ENCODE measurements at regions not wholly inside any gene's neighbourhood (a gene's known extent, or its start where the extent isn't known, plus 50 kb on each side); places are given as distances from the start of the nearest gene placed in this dataset.
A peak's percentile ranks its signal among the peaks of the same experiment; 100 is the strongest.

GRCh38 chr1:217136895-217137205 lies 413.6 kb upstream of the ESRRG start:
- FAIRE-seq (no peak), DNase-seq (peak in 1 of 6 donors; percentile 43), ATAC-seq (peak in 1 of 4 donors; percentile 17)
- TF ChIP-seq CTCF (IDR thresholded peaks at IDR 0.05): no peak
- Histone ChIP-seq H3K4me1 (no peaks in the 10 kb centered on the region), H3K9me3 (no peaks in the 10 kb centered on the region), H3K4me3 (peak overlapping the region in 3 of 4 donors; percentile 3 to 51 (median 44)), H3K27me3 (peaks cover 0 to 3% (median 1%) of the 10 kb centered on the region in 4 donors), H3K36me3 (no peaks in the 10 kb centered on the region), H3K27ac (peak overlapping the region in 2 of 4 donors; percentile 55 to 67)
- intact Hi-C loops (cut with DNase I): no loop called here
- WGBS, 2 donors: 26 to 27% methylated on average over 11 of the region's 11 CpGs

GRCh38 chr1:217135987-217136894 lies 413.0 kb upstream of the ESRRG start:
- intact Hi-C loops (cut with DNase I): no loop called here
- Histone ChIP-seq H3K36me3 (no peaks in the 10 kb centered on the region), H3K27ac (peak overlapping the region; percentile 17 to 67 (median 54)), H3K4me3 (peak overlapping the region in 3 of 4 donors; percentile 3 to 51 (median 44)), H3K27me3 (peaks cover 0 to 3% (median 0%) of the 10 kb centered on the region in 4 donors), H3K4me1 (no peaks in the 10 kb centered on the region), H3K9me3 (no peaks in the 10 kb centered on the region)
- WGBS, 2 donors: 22 to 27% methylated on average over 36 of the region's 36 CpGs
- no peak for FAIRE-seq
- peak in 2 of 6 donors; percentile 18 to 37 for DNase-seq
- no peak for TF ChIP-seq CTCF (IDR thresholded peaks at IDR 0.05)
- ATAC-seq: peak; percentile 7 to 24 (median 12)

DNA sequence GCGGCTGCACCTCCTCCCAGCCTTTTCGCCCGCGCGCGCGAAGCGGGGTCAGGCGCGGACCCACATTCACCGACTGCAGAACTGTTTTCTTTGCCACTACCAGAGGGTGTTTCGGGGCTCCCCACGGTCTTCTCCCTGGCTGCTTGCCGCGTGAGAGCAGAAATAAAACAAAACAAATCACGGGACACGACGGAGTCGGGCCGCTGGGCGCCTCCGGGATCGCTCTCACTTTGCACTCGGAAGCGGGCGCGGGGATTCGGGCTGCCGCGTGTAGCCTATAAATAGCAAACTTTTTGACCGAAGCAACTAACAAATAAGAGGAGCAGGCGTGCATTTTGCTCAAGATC lies 412.3 kb upstream of the ESRRG start:
- DNase-seq: peak in 4 of 6 donors; percentile 18 to 63 (median 41)
- ATAC-seq: peak; percentile 11 to 28 (median 15)
- FAIRE-seq: no peak
- H3K36me3 ChIP-seq: no peaks in the 10 kb centered on the region
- TF ChIP-seq CTCF (IDR thresholded peaks at IDR 0.05): no peak
- H3K27ac ChIP-seq: peak overlapping the region; percentile 17 to 67 (median 54)
- no peaks in the 10 kb centered on the region for H3K4me1 ChIP-seq
- H3K4me3 ChIP-seq: peak overlapping the region; percentile 16 to 51 (median 36)
- peaks cover 0 to 3% (median 0%) of the 10 kb centered on the region in 4 donors for H3K27me3 ChIP-seq
- intact Hi-C loops (cut with DNase I): no loop called here
- 1% methylated on average over 27 to 32 of the region's 32 CpGs for WGBS, 2 donors
- H3K9me3 ChIP-seq: no peaks in the 10 kb centered on the region

GRCh38 chr1:217134857-217135568 lies 411.8 kb upstream of the ESRRG start:
- no peak for TF ChIP-seq CTCF (IDR thresholded peaks at IDR 0.05)
- H3K4me3 ChIP-seq: peak overlapping the region; percentile 16 to 51 (median 36)
- no peaks in the 10 kb centered on the region for H3K9me3 ChIP-seq
- H3K27me3 ChIP-seq: peaks cover 0 to 3% (median 0%) of the 10 kb centered on the region in 4 donors
- DNase-seq: peak in 5 of 6 donors; percentile 21 to 60 (median 36)
- ATAC-seq: peak; percentile 26 to 52 (median 45)
- H3K27ac ChIP-seq: peak overlapping the region; percentile 17 to 67 (median 54)
- H3K36me3 ChIP-seq: no peaks in the 10 kb centered on the region
- H3K4me1 ChIP-seq: no peaks in the 10 kb centered on the region
- intact Hi-C loops (cut with DNase I): no loop called here
- FAIRE-seq: no peak
- 1% methylated on average over 45 to 49 of the region's 49 CpGs for WGBS, 2 donors

All from pancreas (tissue), 10 donors.